ENCODE measurements at regions not wholly inside any gene's neighbourhood (a gene's known extent, or its start where the extent isn't known, plus 50 kb on each side); places are given as distances from the start of the nearest gene placed in this dataset.

DNA sequence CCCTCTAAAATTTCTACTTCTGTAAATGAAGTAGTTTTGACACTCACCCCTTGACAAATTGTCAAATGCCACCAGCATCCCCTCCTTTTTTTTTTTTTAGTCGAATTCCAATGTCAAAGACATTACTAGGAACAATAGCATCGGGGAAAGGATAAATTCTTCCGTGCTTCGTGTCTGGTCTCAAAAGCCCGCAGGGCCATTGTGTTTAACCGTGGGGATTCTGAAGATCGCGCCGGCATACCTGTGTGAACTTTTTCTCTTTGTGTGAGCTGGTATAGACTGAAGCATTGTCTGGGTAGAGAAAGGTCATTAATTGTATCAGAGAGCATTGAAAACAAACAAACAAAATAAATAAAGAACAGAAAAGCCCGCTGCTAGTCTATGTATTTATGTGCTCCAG, 313.9 kb downstream of the ASMT start:
- no peaks in the 10 kb centered on the region for H3K79me1 ChIP-seq (ENCODE audit: low read depth, low read length)
- 40% methylated on average over 10 of the region's 10 CpGs; no CpG with 5 or more reads in 1 of the 2 experiments for WGBS, 2 experiments (ENCODE audit: extremely low coverage in 1 of 2, insufficient coverage in 1 of 2, insufficient read length in 1 of 2, insufficient replicate concordance in 2 of 2, low coverage in 1 of 2, low lambda C conversion rate in 2 of 2, missing lambda C conversion rate in 1 of 2)
- H4K8ac ChIP-seq (ENCODE audit: extremely low read depth, insufficient read depth, low read length): no peak overlapping the region
- H3K14ac ChIP-seq (ENCODE audit: insufficient read length): no peak overlapping the region
- no peaks in the 10 kb centered on the region for H3K36me3 ChIP-seq (ENCODE audit: control insufficient read depth in 2 of 4, insufficient read depth in 4 of 4, low read length in 3 of 4)
- H4K20me1 ChIP-seq (replicated peaks in 1 of 2; ENCODE audit: control insufficient read depth in 1 of 2, insufficient read depth in 2 of 2, low read length in 2 of 2): no peaks in the 10 kb centered on the region
- no peak overlapping the region for H2BK20ac ChIP-seq (ENCODE audit: low read length)
- no peak overlapping the region for H2BK12ac ChIP-seq (ENCODE audit: low read depth, low read length)
- no peak overlapping the region for H2BK5ac ChIP-seq (ENCODE audit: low read depth, low read length)
- H3K18ac ChIP-seq (ENCODE audit: extremely low read depth, low read length): no peak overlapping the region
- H3K9me3 ChIP-seq (ENCODE audit: insufficient read depth in 2 of 2, low read depth in 1 of 2, low read length in 1 of 2): no peaks in the 10 kb centered on the region
- no peak overlapping the region for H3K9ac ChIP-seq (replicated peaks in 1 of 4; ENCODE audit: extremely low read depth in 1 of 4, low read depth in 3 of 4, low read length in 3 of 4)
- CTCF ChIA-PET (ENCODE audit: partially characterized antibody): no interaction called here
- no peak overlapping the region for H3K27ac ChIP-seq (ENCODE audit: low read depth, low read length)
- no peak overlapping the region for H3K23ac ChIP-seq (ENCODE audit: insufficient read length)
- no peak overlapping the region for H2BK120ac ChIP-seq (replicated peaks; ENCODE audit: low read depth, low read length)
- no peak overlapping the region for H4K91ac ChIP-seq (replicated peaks; ENCODE audit: insufficient read length, low read length)
- peak in 1 of 2 experiments; percentile 49 for DNase-seq (ENCODE audit: low read depth in 1 of 2, low spot score in 2 of 2)
- H3K23me2 ChIP-seq (ENCODE audit: low read depth, low read length): no peaks in the 10 kb centered on the region
- no peak overlapping the region for H3K4me3 ChIP-seq (ENCODE audit: extremely low read depth in 1 of 4, insufficient read depth in 2 of 4, low read depth in 3 of 4, low read length in 4 of 4)
- TF ChIP-seq FOSL1 (IDR thresholded peaks at IDR 0.05; ENCODE audit: insufficient read depth, low read depth, low read length) (no peak), RAD21 (IDR thresholded peaks at IDR 0.05 in 1 of 2, conservative IDR thresholded peaks at IDR 0.05 in 1 of 2; ENCODE audit: low read depth in 2 of 2, low read length in 2 of 2) (0 out of 4 replicates have a peak, but pooled peaks of 1 of the 2 experiments have one; percentile 2), HDAC2 (IDR thresholded peaks at IDR 0.05; ENCODE audit: borderline replicate concordance in 1 of 2, low read depth in 2 of 2, low read length in 2 of 2) (peak in 1 of 2 experiments; percentile 61; a peak in 1 of 4 replicates), TEAD4 (IDR thresholded peaks at IDR 0.05; ENCODE audit: low read depth, low read length) (peak; percentile 39; the same call in 1 of the 2 replicates)
- no peak overlapping the region for H3K4me2 ChIP-seq (ENCODE audit: insufficient read depth in 1 of 2, low read depth in 2 of 2, low read length in 2 of 2)
- no peak overlapping the region for H2AK5ac ChIP-seq (ENCODE audit: low read depth, low read length)
- H2AFZ ChIP-seq (ENCODE audit: low read length): no peak overlapping the region
- H3K27me3 ChIP-seq (replicated peaks in 1 of 4; ENCODE audit: control insufficient read depth in 3 of 4, extremely low read depth in 1 of 4, insufficient read depth in 3 of 4, low read length in 3 of 4): no peaks in the 10 kb centered on the region
- H3K4ac ChIP-seq (replicated peaks; ENCODE audit: insufficient read length, low read depth, low read length): no peak overlapping the region
- no peak overlapping the region for H4K5ac ChIP-seq (ENCODE audit: insufficient read length, low read depth, low read length)
- H3K79me2 ChIP-seq (ENCODE audit: control insufficient read depth in 1 of 2, insufficient read depth in 2 of 2, low read length in 2 of 2): no peaks in the 10 kb centered on the region
- H3K56ac ChIP-seq (replicated peaks; ENCODE audit: insufficient read length, low read depth, low read length): no peak overlapping the region
- H2BK15ac ChIP-seq (ENCODE audit: low read length): no peak overlapping the region
- peaks cover 0 to 8% (median 4%) of the 10 kb centered on the region in 4 experiments; a peak in 4 of 7 replicates for H3K4me1 ChIP-seq (replicated peaks in 1 of 4; ENCODE audit: control insufficient read depth in 3 of 4, insufficient read depth in 4 of 4, low read length in 3 of 4)
- no peak for FAIRE-seq
- POLR2A ChIA-PET (ENCODE audit: partially characterized antibody): no interaction called here

Measured in H1 (cell line).